Liver (tissue), 3 donors: ENCODE measurements at regions not wholly inside any gene's neighbourhood (a gene's known extent, or its start where the extent isn't known, plus 50 kb on each side); places are given as distances from the start of the nearest gene placed in this dataset.

Experiments used
- EGR1 ChIP-seq, 2 donors: IDR thresholded peaks; 2 replicates each; pipeline ENCODE4 v1.6.1; 2016 to 2018; ENCODE audit warnings: antibody characterized with exemption in 2 of 2, low read depth in 2 of 2
- FOXA1 ChIP-seq: IDR thresholded peaks from 2 replicates; pipeline ENCODE4 v1.6.1; 2016; ENCODE audit warnings: antibody characterized with exemption
- GABPA ChIP-seq, 2 donors: IDR thresholded peaks in 1 of 2; conservative IDR thresholded peaks in 1 of 2; 2 replicates each; pipeline ENCODE4 v1.6.1; 2016; ENCODE audit warnings: antibody characterized with exemption in 2 of 2, mild to moderate bottlenecking in 1 of 2, moderate library complexity in 1 of 2
- HNF4G ChIP-seq: IDR thresholded peaks from 2 replicates; pipeline ENCODE4 v1.6.1; 2016; ENCODE audit warnings: antibody characterized with exemption
- JUND ChIP-seq, 2 donors: IDR thresholded peaks; 2 replicates each; pipeline ENCODE4 v1.6.1; 2016; ENCODE audit warnings: antibody characterized with exemption in 2 of 2
- RAD21 ChIP-seq, 2 donors: IDR thresholded peaks; 2 replicates each; pipeline ENCODE4 v1.6.1; 2016; ENCODE audit warnings: antibody characterized with exemption in 2 of 2, mild to moderate bottlenecking in 2 of 2
- SP1 ChIP-seq: IDR thresholded peaks from 2 replicates; pipeline ENCODE4 v1.6.1; 2018; ENCODE audit warnings: antibody characterized with exemption, mild to moderate bottlenecking
- TAF1 ChIP-seq: conservative IDR thresholded peaks from 2 replicates; pipeline ENCODE4 v1.6.1; 2016; ENCODE audit warnings: antibody characterized with exemption, mild to moderate bottlenecking
- YY1 ChIP-seq: IDR thresholded peaks from 2 replicates; pipeline ENCODE4 v1.6.1; 2016; ENCODE audit warnings: antibody characterized with exemption, mild to moderate bottlenecking
- TF ChIP-seq, protein P1 (sequence below): IDR thresholded peaks from 2 replicates; pipeline ENCODE4 v1.6.1; 2016; ENCODE audit warnings: antibody characterized with exemption
- TF ChIP-seq, protein P2 (sequence below): fragments of 150-350 bp; IDR thresholded peaks from 2 replicates; pipeline ENCODE4 v1.5.1; 2017; ENCODE audit warnings: improper control_type of control experiment, low read depth, low read length; ENCODE audit not compliant: missing input control
- TF ChIP-seq, protein P3 (sequence below): IDR thresholded peaks from 2 replicates; pipeline ENCODE4 v1.6.1; 2016; ENCODE audit warnings: antibody characterized with exemption, mild to moderate bottlenecking
- TF ChIP-seq, protein P4 (sequence below): IDR thresholded peaks from 2 replicates; pipeline ENCODE4 v1.6.1; 2016; ENCODE audit warnings: antibody characterized with exemption
- donor health status: healthy.
- donor health status: healthy.

DNA sequence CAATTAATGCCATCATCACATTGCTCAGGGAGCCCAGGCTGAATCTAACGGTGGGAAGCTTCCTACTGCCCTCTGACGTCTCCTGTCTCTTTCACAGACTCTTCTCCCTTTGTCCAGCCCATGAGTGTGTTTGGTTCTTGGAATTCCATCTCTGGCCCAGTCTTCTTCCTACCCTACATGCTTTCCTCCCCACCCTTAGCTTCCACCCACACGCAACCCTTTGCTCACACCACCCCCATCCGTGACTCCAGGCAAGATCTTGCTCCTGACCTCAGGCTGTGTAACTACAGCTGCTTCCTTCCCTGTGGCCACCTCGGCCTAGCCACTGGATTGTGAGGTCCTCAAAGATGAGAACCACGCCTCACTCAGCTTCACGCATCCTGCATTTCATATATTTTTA lies 72.3 kb upstream of the THBS1 start:
- TF ChIP-seq, protein P1, sequence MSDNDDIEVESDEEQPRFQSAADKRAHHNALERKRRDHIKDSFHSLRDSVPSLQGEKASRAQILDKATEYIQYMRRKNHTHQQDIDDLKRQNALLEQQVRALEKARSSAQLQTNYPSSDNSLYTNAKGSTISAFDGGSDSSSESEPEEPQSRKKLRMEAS: no peak
- TF ChIP-seq, protein P2, sequence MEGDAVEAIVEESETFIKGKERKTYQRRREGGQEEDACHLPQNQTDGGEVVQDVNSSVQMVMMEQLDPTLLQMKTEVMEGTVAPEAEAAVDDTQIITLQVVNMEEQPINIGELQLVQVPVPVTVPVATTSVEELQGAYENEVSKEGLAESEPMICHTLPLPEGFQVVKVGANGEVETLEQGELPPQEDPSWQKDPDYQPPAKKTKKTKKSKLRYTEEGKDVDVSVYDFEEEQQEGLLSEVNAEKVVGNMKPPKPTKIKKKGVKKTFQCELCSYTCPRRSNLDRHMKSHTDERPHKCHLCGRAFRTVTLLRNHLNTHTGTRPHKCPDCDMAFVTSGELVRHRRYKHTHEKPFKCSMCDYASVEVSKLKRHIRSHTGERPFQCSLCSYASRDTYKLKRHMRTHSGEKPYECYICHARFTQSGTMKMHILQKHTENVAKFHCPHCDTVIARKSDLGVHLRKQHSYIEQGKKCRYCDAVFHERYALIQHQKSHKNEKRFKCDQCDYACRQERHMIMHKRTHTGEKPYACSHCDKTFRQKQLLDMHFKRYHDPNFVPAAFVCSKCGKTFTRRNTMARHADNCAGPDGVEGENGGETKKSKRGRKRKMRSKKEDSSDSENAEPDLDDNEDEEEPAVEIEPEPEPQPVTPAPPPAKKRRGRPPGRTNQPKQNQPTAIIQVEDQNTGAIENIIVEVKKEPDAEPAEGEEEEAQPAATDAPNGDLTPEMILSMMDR: no peak
- no peak for TF ChIP-seq EGR1 (IDR thresholded peaks at IDR 0.05; ENCODE audit: low read depth in 2 of 2)
- TF ChIP-seq TAF1: no peak
- no peak for TF ChIP-seq SP1
- no peak for TF ChIP-seq RAD21 (IDR thresholded peaks at IDR 0.05)
- TF ChIP-seq YY1: no peak
- TF ChIP-seq JUND (IDR thresholded peaks at IDR 0.05): no peak
- TF ChIP-seq, protein P3, sequence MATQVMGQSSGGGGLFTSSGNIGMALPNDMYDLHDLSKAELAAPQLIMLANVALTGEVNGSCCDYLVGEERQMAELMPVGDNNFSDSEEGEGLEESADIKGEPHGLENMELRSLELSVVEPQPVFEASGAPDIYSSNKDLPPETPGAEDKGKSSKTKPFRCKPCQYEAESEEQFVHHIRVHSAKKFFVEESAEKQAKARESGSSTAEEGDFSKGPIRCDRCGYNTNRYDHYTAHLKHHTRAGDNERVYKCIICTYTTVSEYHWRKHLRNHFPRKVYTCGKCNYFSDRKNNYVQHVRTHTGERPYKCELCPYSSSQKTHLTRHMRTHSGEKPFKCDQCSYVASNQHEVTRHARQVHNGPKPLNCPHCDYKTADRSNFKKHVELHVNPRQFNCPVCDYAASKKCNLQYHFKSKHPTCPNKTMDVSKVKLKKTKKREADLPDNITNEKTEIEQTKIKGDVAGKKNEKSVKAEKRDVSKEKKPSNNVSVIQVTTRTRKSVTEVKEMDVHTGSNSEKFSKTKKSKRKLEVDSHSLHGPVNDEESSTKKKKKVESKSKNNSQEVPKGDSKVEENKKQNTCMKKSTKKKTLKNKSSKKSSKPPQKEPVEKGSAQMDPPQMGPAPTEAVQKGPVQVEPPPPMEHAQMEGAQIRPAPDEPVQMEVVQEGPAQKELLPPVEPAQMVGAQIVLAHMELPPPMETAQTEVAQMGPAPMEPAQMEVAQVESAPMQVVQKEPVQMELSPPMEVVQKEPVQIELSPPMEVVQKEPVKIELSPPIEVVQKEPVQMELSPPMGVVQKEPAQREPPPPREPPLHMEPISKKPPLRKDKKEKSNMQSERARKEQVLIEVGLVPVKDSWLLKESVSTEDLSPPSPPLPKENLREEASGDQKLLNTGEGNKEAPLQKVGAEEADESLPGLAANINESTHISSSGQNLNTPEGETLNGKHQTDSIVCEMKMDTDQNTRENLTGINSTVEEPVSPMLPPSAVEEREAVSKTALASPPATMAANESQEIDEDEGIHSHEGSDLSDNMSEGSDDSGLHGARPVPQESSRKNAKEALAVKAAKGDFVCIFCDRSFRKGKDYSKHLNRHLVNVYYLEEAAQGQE: no peak
- no peak for TF ChIP-seq GABPA (IDR thresholded peaks at IDR 0.05 in 1 of 2, conservative IDR thresholded peaks at IDR 0.05 in 1 of 2)
- no peak for TF ChIP-seq HNF4G
- no peak for TF ChIP-seq FOXA1
- TF ChIP-seq, protein P4, sequence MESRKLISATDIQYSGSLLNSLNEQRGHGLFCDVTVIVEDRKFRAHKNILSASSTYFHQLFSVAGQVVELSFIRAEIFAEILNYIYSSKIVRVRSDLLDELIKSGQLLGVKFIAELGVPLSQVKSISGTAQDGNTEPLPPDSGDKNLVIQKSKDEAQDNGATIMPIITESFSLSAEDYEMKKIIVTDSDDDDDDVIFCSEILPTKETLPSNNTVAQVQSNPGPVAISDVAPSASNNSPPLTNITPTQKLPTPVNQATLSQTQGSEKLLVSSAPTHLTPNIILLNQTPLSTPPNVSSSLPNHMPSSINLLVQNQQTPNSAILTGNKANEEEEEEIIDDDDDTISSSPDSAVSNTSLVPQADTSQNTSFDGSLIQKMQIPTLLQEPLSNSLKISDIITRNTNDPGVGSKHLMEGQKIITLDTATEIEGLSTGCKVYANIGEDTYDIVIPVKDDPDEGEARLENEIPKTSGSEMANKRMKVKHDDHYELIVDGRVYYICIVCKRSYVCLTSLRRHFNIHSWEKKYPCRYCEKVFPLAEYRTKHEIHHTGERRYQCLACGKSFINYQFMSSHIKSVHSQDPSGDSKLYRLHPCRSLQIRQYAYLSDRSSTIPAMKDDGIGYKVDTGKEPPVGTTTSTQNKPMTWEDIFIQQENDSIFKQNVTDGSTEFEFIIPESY: no peak
